ENCODE measurements at regions not wholly inside any gene's neighbourhood (a gene's known extent, or its start where the extent isn't known, plus 50 kb on each side); places are given as distances from the start of the nearest gene placed in this dataset.

DNA sequence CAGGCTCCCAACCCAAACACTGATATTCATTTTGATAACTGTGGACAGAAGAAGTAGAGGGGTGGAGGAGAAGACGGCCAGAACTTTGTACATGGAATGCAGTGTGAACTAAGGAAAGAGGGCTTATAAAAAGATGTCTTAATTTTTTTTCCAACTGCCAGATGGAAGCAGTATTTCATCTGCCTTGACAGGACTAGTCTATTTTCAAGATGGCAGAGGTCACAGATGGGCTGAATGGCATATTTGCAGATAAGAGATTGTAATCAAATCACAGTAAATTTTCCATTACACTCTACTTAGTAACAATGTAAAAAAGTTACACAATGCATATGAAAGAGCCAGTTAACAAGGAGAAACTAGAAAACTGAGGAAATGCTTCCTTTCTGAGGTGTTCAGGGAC, 246.8 kb upstream of the FMN2 start:
- H3K36me3 Mint-ChIP-seq (ENCODE audit: low read depth), result no peaks in the 10 kb centered on the region
- TF ChIP-seq, protein P1, sequence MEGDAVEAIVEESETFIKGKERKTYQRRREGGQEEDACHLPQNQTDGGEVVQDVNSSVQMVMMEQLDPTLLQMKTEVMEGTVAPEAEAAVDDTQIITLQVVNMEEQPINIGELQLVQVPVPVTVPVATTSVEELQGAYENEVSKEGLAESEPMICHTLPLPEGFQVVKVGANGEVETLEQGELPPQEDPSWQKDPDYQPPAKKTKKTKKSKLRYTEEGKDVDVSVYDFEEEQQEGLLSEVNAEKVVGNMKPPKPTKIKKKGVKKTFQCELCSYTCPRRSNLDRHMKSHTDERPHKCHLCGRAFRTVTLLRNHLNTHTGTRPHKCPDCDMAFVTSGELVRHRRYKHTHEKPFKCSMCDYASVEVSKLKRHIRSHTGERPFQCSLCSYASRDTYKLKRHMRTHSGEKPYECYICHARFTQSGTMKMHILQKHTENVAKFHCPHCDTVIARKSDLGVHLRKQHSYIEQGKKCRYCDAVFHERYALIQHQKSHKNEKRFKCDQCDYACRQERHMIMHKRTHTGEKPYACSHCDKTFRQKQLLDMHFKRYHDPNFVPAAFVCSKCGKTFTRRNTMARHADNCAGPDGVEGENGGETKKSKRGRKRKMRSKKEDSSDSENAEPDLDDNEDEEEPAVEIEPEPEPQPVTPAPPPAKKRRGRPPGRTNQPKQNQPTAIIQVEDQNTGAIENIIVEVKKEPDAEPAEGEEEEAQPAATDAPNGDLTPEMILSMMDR (IDR thresholded peaks at IDR 0.05), result no peak
- no peak overlapping the region for H3K27ac Mint-ChIP-seq
- no peaks in the 10 kb centered on the region for H3K27me3 Mint-ChIP-seq (ENCODE audit: low read depth, poor library complexity)
- no peak for DNase-seq
- H3K4me3 Mint-ChIP-seq, result no peak overlapping the region
- H3K9me3 Mint-ChIP-seq, result no peaks in the 10 kb centered on the region
- H3K4me1 Mint-ChIP-seq, result peaks cover 5% of the 10 kb centered on the region

DNA sequence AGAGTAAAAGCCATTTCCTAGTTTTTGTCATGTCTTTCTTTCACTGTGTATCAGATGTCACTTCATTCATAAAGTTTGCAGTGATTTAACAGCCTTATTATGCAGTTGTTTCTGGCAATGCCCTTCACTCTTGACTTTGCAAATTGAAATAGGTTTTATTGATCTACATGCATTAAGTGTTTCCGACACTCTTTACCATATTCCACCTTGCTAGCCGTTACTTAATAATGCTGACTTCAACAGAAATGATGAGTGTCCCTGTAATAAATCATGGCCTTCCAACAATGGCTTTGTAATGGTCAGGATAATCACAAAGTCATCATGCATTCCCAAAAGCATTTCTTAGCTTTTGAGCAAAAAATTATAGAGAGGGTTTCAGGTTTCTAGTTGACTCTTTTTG, 236.8 kb upstream of the FMN2 start:
- Mint-ChIP-seq H3K4me1 (no peaks in the 10 kb centered on the region), H3K9me3 (no peaks in the 10 kb centered on the region), H3K27me3 (ENCODE audit: low read depth, poor library complexity) (no peaks in the 10 kb centered on the region), H3K27ac (no peak overlapping the region), H3K4me3 (no peak overlapping the region), H3K36me3 (ENCODE audit: low read depth) (no peaks in the 10 kb centered on the region)
- TF ChIP-seq, protein P1 (IDR thresholded peaks at IDR 0.05), result no peak
- DNase-seq, result no peak

DNA sequence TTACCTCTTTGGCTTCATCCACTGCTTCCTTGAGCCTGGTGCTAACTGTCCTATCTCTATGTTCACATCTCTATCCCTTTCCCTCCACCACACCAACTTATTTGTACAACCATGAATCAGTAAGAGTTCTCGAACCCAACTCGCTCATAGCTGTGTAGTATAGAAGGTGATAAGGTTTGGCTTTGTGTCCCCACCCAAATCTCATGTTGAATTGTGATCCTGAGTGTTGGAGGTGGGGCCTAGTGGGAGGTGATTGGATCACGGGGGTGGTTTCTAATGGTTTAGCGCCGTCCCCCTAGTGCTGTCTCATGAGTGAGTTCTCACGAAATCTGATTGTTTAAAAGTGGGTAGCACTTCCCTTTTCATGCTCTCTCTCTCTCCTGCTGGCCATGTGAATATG, 235.6 kb upstream of the FMN2 start:
- H3K27me3 Mint-ChIP-seq (ENCODE audit: low read depth, poor library complexity), result no peaks in the 10 kb centered on the region
- no peaks in the 10 kb centered on the region for H3K4me1 Mint-ChIP-seq
- no peak overlapping the region for H3K4me3 Mint-ChIP-seq
- H3K36me3 Mint-ChIP-seq (ENCODE audit: low read depth), result no peaks in the 10 kb centered on the region
- no peaks in the 10 kb centered on the region for H3K9me3 Mint-ChIP-seq
- TF ChIP-seq, protein P1 (IDR thresholded peaks at IDR 0.05), result no peak
- no peak for DNase-seq
- no peak overlapping the region for H3K27ac Mint-ChIP-seq

DNA sequence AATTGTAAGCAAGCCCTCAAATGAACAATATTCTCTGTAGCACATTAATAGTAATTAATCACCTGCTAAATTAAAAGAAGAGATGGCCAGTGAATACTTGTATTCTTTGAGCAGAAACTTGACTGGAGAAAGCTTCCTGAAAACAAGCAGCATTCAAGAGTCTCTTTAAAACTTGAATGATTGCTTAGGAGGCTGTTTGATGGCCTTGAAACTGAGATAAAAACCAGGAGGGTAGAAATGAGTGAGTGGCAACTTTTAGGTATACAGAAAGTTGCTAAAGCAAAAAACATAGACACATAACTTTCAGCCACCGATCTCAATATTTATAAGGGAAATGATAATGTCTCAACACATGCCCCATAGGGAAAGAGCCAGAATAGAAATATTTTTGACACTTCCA, 234.8 kb upstream of the FMN2 start:
- Mint-ChIP-seq H3K4me3 (no peak overlapping the region), H3K27me3 (ENCODE audit: low read depth, poor library complexity) (no peaks in the 10 kb centered on the region), H3K9me3 (no peaks in the 10 kb centered on the region), H3K36me3 (ENCODE audit: low read depth) (no peaks in the 10 kb centered on the region), H3K27ac (no peak overlapping the region), H3K4me1 (no peaks in the 10 kb centered on the region)
- TF ChIP-seq, protein P1 (IDR thresholded peaks at IDR 0.05), result no peak
- no peak for DNase-seq

DNA sequence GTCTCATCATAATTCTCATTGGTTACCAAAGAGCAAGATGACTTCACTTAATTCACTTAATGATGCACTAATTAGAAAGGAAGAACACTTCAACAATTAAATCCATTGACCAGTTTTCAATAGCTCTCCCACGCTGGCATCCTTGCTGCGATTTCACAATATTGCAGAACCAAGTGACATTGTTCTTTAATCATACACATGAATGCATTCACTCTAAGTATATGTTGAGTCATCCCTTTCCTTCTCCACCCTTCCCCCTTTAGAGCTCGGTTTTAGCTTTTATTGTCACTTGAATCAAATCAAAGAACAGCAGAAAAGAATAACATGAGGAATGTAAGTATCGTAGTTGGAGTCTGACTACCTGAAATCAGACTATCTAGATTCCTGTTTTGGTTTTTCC, 233.6 kb upstream of the FMN2 start:
- Mint-ChIP-seq H3K4me3 (no peak overlapping the region), H3K27me3 (ENCODE audit: low read depth, poor library complexity) (no peaks in the 10 kb centered on the region), H3K9me3 (no peaks in the 10 kb centered on the region), H3K4me1 (no peaks in the 10 kb centered on the region), H3K36me3 (ENCODE audit: low read depth) (no peaks in the 10 kb centered on the region), H3K27ac (no peak overlapping the region)
- TF ChIP-seq, protein P1 (IDR thresholded peaks at IDR 0.05), result no peak
- DNase-seq, result no peak

DNA sequence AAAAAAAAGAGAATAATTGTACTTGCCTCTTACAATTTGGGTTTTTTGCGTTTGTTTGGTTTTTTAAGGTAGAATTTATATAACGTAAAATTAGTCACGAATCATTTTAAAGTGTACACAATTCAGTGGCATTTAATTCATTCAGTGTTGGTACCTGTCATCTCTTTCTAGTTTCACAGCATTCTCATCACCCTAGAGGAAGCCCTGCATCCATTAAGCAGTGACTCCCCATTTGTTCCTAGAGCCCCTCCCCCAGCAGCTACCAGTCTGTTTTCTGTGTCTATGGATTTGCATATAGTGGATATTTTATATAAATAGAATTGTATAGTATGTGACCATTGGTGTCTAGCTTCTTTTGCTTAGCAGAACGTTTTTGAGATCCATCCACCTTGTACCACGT, 233.2 kb upstream of the FMN2 start:
- TF ChIP-seq, protein P1 (IDR thresholded peaks at IDR 0.05), result no peak
- H3K36me3 Mint-ChIP-seq (ENCODE audit: low read depth), result peaks cover 3% of the 10 kb centered on the region
- H3K4me3 Mint-ChIP-seq, result no peak overlapping the region
- no peak overlapping the region for H3K27ac Mint-ChIP-seq
- no peaks in the 10 kb centered on the region for H3K4me1 Mint-ChIP-seq
- peaks cover 3% of the 10 kb centered on the region for H3K9me3 Mint-ChIP-seq
- DNase-seq, result no peak
- no peaks in the 10 kb centered on the region for H3K27me3 Mint-ChIP-seq (ENCODE audit: low read depth, poor library complexity)

Data from nephron progenitor cell (in vitro differentiated cells).